Esophagus (tissue), 2 donors: ENCODE measurements at regions not wholly inside any gene's neighbourhood (a gene's known extent, or its start where the extent isn't known, plus 50 kb on each side); places are given as distances from the start of the nearest gene placed in this dataset.

Experiments
- H3K27ac ChIP-seq, 2 donors: one replicate each; pipeline ENCODE4 v1.5.1; 2013; ENCODE audit warnings: low read depth in 2 of 2, mild to moderate bottlenecking in 2 of 2, inconsistent platforms in 1 of 2, low read length in 1 of 2, moderate library complexity in 1 of 2
- H3K27me3 ChIP-seq, 2 donors: one replicate each; pipeline ENCODE4 v1.6.1; 2013; ENCODE audit warnings: low read length in 2 of 2, control low read depth in 1 of 2, mild to moderate bottlenecking in 1 of 2; ENCODE audit not compliant: insufficient read depth in 2 of 2, control insufficient read depth in 1 of 2
- H3K36me3 ChIP-seq, 2 donors: one replicate each; pipeline ENCODE4 v1.6.1; 2013; ENCODE audit warnings: low read length in 1 of 2; ENCODE audit not compliant: control insufficient read depth in 2 of 2, insufficient read depth in 2 of 2
- H3K4me1 ChIP-seq, 2 donors: one replicate each; pipeline ENCODE4 v1.6.1; 2013; ENCODE audit warnings: low read length in 1 of 2; ENCODE audit not compliant: control insufficient read depth in 2 of 2, insufficient read depth in 2 of 2
- H3K4me3 ChIP-seq, 2 donors: one replicate each; pipeline ENCODE4 v1.5.1; 2013; ENCODE audit warnings: low read length in 2 of 2, mild to moderate bottlenecking in 2 of 2, low read depth in 1 of 2, moderate library complexity in 1 of 2
- H3K9me3 ChIP-seq, 2 donors: one replicate each; pipeline ENCODE4 v1.6.1; 2013; ENCODE audit warnings: mild to moderate bottlenecking in 2 of 2, low read depth in 1 of 2, low read length in 1 of 2, moderate library complexity in 1 of 2; ENCODE audit not compliant: control insufficient read depth in 2 of 2, insufficient read depth in 1 of 2
- WGBS, 2 donors: extraction: QIAGEN DNeasy Blood & Tissue Kit; methylation state at CpG; one replicate each; pipeline ENCODE4 v1.1.7; 2013; 5-methylcytosine and 5-hydroxymethylcytosine counted together
- donor health status: healthy with polysubstance abuse.
- donor health status: Bipolar disorder and iron deficiency.

DNA sequence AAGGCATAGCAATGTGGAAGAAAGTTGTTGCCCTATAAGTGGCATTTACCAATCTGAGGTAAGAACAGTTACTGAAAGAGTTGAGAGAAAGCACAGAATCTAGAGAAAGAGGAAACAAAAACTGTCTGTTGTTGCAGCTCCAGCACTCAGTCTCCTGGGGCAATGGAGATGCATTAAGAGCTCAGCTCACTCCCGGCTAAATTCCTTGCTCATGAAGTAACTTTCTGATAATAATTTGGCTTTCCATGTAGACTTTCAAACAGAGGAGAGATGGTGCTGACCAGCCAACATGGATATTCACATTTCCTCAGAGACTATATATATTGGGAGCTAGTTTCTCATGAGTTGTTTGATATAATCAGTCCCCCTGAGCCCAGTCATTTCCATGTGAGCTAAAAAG, 135.3 kb downstream of the GDAP2 start:
- 57 to 69% methylated on average over 1 of the region's 1 CpG for WGBS, 2 donors
- Histone ChIP-seq H3K4me3 (no peak overlapping the region), H3K27ac (no peak overlapping the region), H3K4me1 (no peaks in the 10 kb centered on the region), H3K27me3 (no peaks in the 10 kb centered on the region), H3K9me3 (no peaks in the 10 kb centered on the region), H3K36me3 (no peaks in the 10 kb centered on the region)

DNA sequence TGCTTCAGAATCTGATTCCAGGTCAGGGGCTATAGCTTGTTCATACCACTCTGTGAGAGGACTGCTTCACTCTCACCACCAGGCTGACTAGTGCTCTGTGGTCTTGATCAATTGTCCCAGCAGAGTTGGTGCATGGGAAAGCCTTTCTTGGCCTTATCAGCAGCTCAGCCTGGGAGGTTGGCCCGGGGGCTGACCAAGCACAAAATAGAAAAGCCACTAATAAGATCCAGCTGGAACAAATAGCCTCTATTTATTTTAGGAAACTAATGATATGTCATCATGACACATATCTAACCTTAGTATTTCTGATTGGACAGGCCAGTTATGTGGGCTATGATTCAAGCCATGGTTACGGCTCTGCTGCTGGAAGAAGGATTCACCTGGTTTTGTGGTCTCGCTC, 134.2 kb downstream of the GDAP2 start:
- H3K36me3 ChIP-seq, result no peaks in the 10 kb centered on the region
- H3K9me3 ChIP-seq, result no peaks in the 10 kb centered on the region
- no peak overlapping the region for H3K27ac ChIP-seq
- no peaks in the 10 kb centered on the region for H3K4me1 ChIP-seq
- WGBS, 2 donors, result 63 to 70% methylated on average over 3 of the region's 3 CpGs
- no peak overlapping the region for H3K4me3 ChIP-seq
- H3K27me3 ChIP-seq, result no peaks in the 10 kb centered on the region

DNA sequence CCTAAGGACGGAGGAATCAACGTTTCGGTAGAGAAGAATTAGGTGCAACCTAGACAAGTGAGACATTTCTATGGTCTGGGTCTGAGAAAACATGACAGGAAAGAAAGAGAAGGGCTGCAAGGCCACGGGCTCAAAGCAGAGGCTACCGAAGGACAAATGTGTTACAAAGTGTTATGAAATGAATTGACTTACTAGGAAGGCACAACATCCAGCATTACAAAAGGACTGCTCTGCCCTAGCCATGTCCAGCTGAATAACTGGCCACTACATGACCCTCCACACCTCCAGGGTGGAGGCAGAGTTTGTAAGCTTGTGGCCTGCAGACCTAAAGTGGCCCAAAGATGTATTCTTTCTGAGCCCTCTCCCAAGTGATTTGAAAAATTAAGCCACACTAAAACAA, 133.6 kb downstream of the GDAP2 start:
- Histone ChIP-seq H3K9me3 (no peaks in the 10 kb centered on the region), H3K4me1 (no peaks in the 10 kb centered on the region), H3K27ac (no peak overlapping the region), H3K27me3 (no peaks in the 10 kb centered on the region), H3K4me3 (no peak overlapping the region), H3K36me3 (no peaks in the 10 kb centered on the region)
- WGBS, 2 donors, result 80 to 86% methylated on average over 5 of the region's 5 CpGs

DNA sequence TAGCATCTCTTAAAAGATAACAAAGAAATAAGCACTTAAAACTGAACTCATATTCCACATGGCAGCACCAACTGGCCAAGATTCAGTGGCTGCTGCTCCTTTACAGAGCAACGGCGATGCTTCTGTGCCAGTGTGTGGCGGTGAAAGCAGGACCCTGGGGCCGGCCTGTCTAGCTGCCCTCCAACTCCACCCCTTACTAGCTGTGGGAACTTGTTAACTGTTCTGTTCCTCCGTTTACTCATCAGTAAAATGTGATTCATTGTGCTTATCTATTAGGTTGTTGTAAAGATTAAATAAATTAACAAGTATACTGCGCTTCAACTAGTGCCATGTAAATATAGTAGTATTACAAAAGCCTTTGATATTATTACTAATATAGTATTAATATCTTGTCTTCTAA, 133.2 kb downstream of the GDAP2 start:
- WGBS, 2 donors, result 77 to 83% methylated on average over 6 of the region's 6 CpGs

DNA sequence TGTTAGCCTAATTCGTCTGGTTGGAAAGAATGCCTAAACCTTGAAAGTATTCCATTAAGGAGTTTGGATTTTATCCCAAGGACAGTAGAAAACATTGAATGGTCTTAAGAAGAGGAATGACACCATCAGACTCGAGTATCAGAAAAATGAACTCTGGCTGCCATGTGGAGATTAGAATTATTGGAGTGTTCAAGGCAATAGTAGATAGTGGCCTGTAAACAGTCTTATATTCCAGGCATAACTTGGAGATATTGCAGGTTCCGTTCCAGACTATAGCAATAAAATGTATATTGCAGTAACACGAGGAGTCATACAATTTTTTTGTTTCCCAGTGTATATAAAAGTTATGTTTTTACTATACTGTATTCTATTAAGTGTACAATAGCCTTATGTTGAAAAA, 130.9 kb downstream of the GDAP2 start:
- Histone ChIP-seq H3K4me3 (no peak overlapping the region), H3K9me3 (no peaks in the 10 kb centered on the region), H3K27ac (no peak overlapping the region), H3K27me3 (no peaks in the 10 kb centered on the region), H3K36me3 (no peaks in the 10 kb centered on the region), H3K4me1 (no peaks in the 10 kb centered on the region)
- 67 to 80% methylated on average over 4 of the region's 4 CpGs for WGBS, 2 donors

More for the DNA sequence above, 133.2 kb downstream of the GDAP2 start:
- H3K27me3 ChIP-seq, result no peaks in the 10 kb centered on the region
- no peaks in the 10 kb centered on the region for H3K36me3 ChIP-seq
- H3K27ac ChIP-seq, result no peak overlapping the region
- no peaks in the 10 kb centered on the region for H3K4me1 ChIP-seq
- no peak overlapping the region for H3K4me3 ChIP-seq
- H3K9me3 ChIP-seq, result no peaks in the 10 kb centered on the region

DNA sequence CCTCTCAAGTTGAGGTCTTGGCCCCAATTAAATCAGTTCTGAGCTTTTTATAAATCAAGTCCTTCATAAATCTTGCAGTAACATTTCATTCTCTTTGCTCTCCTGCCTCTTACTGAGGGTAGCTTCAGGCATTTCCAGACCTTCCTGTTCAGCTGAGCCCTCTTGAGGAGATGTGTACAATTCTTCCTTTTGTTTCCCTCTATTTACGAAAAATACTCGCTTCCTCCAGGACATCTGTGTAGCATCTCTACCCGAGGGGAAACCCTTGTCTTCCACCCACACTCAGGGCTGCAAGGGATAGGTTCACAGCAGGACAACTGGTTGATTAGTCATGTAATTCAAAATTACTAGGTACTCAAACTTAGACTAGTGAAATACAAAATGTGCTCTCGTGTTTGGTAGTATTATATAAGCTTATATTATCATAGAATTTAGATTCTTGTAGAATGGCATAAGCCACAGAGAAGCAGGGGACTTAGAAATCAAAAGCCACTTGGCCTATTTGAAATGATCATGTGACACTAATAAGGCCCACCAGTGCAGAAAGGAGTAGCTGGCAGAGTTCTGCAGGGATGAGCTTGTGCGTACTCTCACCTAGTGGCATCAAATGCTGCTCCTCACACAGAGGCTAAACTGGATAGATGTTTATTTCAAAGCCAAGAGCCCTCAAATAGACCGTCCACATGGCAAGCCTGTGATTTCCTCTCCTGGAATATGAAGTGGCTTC, 126.7 kb downstream of the GDAP2 start:
- WGBS, 2 donors, result 66 to 73% methylated on average over 6 of the region's 6 CpGs
- H3K27me3 ChIP-seq, result no peaks in the 10 kb centered on the region
- H3K4me3 ChIP-seq, result no peak overlapping the region
- H3K9me3 ChIP-seq, result no peaks in the 10 kb centered on the region
- H3K4me1 ChIP-seq, result no peaks in the 10 kb centered on the region
- no peak overlapping the region for H3K27ac ChIP-seq
- H3K36me3 ChIP-seq, result no peaks in the 10 kb centered on the region

DNA sequence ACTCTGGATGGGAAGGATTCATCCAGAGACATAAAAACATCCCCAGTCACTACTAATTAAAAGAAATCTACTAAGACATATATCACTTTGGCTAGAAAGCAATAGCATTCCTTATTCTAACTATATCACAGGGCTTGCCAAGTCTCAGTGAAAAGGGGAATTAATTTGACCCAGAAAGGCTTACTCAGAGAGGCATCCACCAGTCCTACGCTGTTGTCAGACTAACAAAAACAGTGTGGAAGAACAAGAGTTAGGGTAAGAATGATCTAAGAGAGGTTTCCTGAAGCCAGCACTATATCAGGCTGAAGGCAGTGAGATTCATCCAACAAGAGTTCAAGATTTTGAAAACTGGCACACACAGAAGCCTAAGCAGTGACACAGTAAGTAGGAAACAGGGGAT, 126.1 kb downstream of the GDAP2 start:
- no peaks in the 10 kb centered on the region for H3K9me3 ChIP-seq
- 56 to 73% methylated on average over 1 of the region's 1 CpG for WGBS, 2 donors
- H3K4me3 ChIP-seq, result no peak overlapping the region
- no peaks in the 10 kb centered on the region for H3K4me1 ChIP-seq
- H3K36me3 ChIP-seq, result no peaks in the 10 kb centered on the region
- no peaks in the 10 kb centered on the region for H3K27me3 ChIP-seq
- no peak overlapping the region for H3K27ac ChIP-seq

DNA sequence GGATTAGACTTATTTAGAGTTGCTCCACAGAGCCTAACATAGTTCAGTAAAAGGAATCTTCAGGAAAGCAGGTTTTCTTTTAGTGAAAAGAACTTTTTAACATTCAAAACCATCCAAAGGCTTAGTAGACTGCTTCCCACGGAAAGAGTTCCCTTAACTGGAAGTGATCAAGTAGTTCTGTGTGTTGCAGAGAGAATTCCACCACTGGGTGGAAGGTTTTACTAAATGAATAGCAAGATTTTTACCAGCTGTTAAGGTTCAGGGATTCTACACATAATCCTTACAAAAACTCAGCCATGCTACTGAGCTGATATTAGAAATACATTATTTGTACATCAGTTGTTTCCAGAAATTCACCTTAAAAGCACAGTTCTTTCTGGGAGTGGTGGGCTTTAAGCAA, 119.7 kb downstream of the GDAP2 start:
- H3K4me1 ChIP-seq, result no peaks in the 10 kb centered on the region
- H3K27me3 ChIP-seq, result no peaks in the 10 kb centered on the region
- no peaks in the 10 kb centered on the region for H3K9me3 ChIP-seq
- no peaks in the 10 kb centered on the region for H3K36me3 ChIP-seq
- H3K27ac ChIP-seq, result no peak overlapping the region
- WGBS, 2 donors, result 48 to 70% methylated on average over 1 of the region's 1 CpG
- H3K4me3 ChIP-seq, result no peak overlapping the region

DNA sequence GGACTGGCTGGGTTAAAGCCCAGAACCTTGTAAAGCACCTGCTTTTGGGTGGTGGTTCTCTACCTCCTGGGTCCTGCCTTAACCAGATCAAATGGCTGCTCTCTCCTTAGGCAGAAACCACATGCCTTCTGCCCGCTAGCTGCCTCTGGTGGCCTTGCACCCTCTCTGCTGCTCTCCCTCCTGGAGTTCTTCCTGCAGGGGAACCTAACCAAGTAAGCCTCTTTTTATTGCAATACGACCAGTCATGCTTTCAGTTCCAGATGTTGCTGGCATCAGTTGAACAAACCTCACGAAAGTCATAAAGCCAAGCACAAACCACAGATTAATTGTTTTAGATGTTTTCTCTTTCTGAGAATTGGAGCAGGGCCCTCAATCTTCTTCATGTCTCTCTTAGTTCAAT, 118.9 kb downstream of the GDAP2 start:
- Histone ChIP-seq H3K4me1 (peaks cover 0 to 2% of the 10 kb centered on the region in 2 donors), H3K4me3 (no peak overlapping the region), H3K27me3 (no peaks in the 10 kb centered on the region), H3K9me3 (no peaks in the 10 kb centered on the region), H3K36me3 (no peaks in the 10 kb centered on the region), H3K27ac (no peak overlapping the region)
- 45 to 60% methylated on average over 3 of the region's 3 CpGs for WGBS, 2 donors

DNA sequence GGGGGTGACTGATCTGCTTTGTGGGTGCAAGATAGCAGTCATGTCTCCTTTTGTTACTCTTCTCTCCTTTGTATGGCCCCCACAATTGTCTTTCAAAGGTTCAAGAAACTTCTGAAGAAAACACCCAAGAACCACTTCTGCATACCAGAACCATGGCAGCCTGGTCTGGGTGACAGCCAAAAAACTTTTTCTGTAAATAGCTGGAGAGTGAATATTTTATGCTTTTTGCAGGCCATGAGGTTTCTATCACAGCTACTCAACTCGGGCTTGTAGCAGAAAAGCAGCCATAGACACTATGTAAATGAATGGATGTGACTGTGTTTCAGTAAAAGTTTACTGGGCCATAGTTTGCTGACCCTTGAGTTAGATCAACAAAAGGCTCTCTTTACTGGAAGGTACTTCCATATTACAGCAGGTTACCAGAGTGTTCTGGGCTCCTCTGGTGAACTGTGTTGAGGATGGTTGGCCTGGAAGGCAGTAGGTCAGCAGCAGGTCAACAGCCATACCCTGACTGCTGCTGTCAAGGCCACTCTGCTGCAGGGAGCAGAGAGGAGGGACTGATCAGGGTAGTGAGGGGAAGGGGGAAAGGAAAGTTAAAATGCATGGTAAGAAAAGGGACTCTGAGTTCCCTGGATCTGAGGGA, 116.4 kb downstream of the GDAP2 start:
- Histone ChIP-seq H3K36me3 (no peaks in the 10 kb centered on the region), H3K4me3 (no peak overlapping the region), H3K9me3 (peaks cover 0 to 2% of the 10 kb centered on the region in 2 donors), H3K27me3 (no peaks in the 10 kb centered on the region), H3K27ac (no peak overlapping the region), H3K4me1 (peaks cover 0 to 3% of the 10 kb centered on the region in 2 donors)
- WGBS, 2 donors, result 30 to 55% methylated on average over 1 of the region's 1 CpG
